H1 (cell line): ENCODE measurements at regions not wholly inside any gene's neighbourhood (a gene's known extent, or its start where the extent isn't known, plus 50 kb on each side); places are given as distances from the start of the nearest gene placed in this dataset.

Experiments used
- CTCF ChIA-PET: fragments of 300-600 bp; sonication (Branson Sonifier 250); formaldehyde crosslinking; loops from one replicate; lab custom pipeline; 2021; ENCODE audit not compliant: partially characterized antibody; lab: Charles Lee
- POLR2A ChIA-PET: fragments of 300-600 bp; sonication (Branson Sonifier 250); formaldehyde crosslinking; loops from one replicate; lab custom pipeline; 2021; ENCODE audit warnings: inconsistent platforms; ENCODE audit not compliant: partially characterized antibody; lab: Charles Lee
- DNase-seq, 2 experiments: peaks; one replicate each; pipeline versions ENCODE4 v3.0.0 to v3.0.0-alpha.2; 2010 to 2022; ENCODE audit warnings: low spot score in 2 of 2, low read depth in 1 of 2, mixed read lengths in 1 of 2
- FAIRE-seq: peaks from 2 replicates; lab custom pipeline; 2011; peaks lifted over from hg19 to GRCh38; lab: Jason Lieb, UNC
- H2AFZ ChIP-seq: 2 replicates; pipeline ENCODE4 v1.8.1; 2012; ENCODE audit warnings: low read length, inconsistent platforms
- H2AK5ac ChIP-seq: 2 replicates; pipeline ENCODE4 v1.6.1; 2013; ENCODE audit warnings: low read depth, low read length
- H2BK120ac ChIP-seq: replicated peaks from 2 replicates; pipeline ENCODE3; 2013; ENCODE audit warnings: low read depth, low read length, inconsistent platforms
- H2BK12ac ChIP-seq: 2 replicates; pipeline ENCODE4 v1.6.1; 2013; ENCODE audit warnings: low read depth, low read length
- H2BK15ac ChIP-seq: 2 replicates; pipeline ENCODE4 v1.6.1; 2013; ENCODE audit warnings: low read length
- H2BK20ac ChIP-seq: 2 replicates; pipeline ENCODE4 v1.6.1; 2013; ENCODE audit warnings: low read length
- H2BK5ac ChIP-seq: 2 replicates; pipeline ENCODE4 v1.6.1; 2013; ENCODE audit warnings: low read depth, low read length
- H3K14ac ChIP-seq: 2 replicates; pipeline ENCODE4 v1.6.1; 2013; ENCODE audit warnings: inconsistent platforms; ENCODE audit not compliant: insufficient read length
- H3K18ac ChIP-seq: 2 replicates; pipeline ENCODE4 v1.6.1; 2013; ENCODE audit warnings: low read length; ENCODE audit errors: extremely low read depth
- H3K23ac ChIP-seq: 2 replicates; pipeline ENCODE4 v1.6.1; 2013; ENCODE audit warnings: inconsistent platforms; ENCODE audit not compliant: insufficient read length
- H3K23me2 ChIP-seq: 2 replicates; pipeline ENCODE4 v1.6.1; 2013; ENCODE audit warnings: low read depth, low read length
- H3K27ac ChIP-seq: 2 replicates; pipeline ENCODE4 v1.6.1; 2011; ENCODE audit warnings: low read depth, low read length, inconsistent platforms
- H3K27me3 ChIP-seq, 4 experiments: replicated peaks in 1 of 4; 1 replicate in 1 of 4; 2 replicates in 3 of 4; pipeline versions ENCODE4 v1.6.1 to v1.8.1; 2011 to 2013; ENCODE audit warnings: low read length in 3 of 4, mild to moderate bottlenecking in 3 of 4, inconsistent platforms in 2 of 4, mixed read lengths in 2 of 4, moderate library complexity in 1 of 4; ENCODE audit not compliant: control insufficient read depth in 3 of 4, insufficient read depth in 3 of 4; ENCODE audit errors: extremely low read depth in 1 of 4
- H3K36me3 ChIP-seq, 4 experiments: 2 replicates each; pipeline versions ENCODE4 v1.6.1 to v1.8.1; 2011 to 2013; ENCODE audit warnings: mild to moderate bottlenecking in 4 of 4, low read length in 3 of 4, moderate library complexity in 2 of 4, control low read depth in 1 of 4, inconsistent platforms in 1 of 4; ENCODE audit not compliant: insufficient read depth in 4 of 4, control insufficient read depth in 2 of 4
- H3K4ac ChIP-seq: replicated peaks from 2 replicates; pipeline ENCODE3; 2013; ENCODE audit warnings: low read length, low read depth, mixed read lengths, inconsistent platforms; ENCODE audit not compliant: insufficient read length
- H3K4me1 ChIP-seq, 4 experiments: replicated peaks in 1 of 4; 1 replicate in 1 of 4; 2 replicates in 3 of 4; pipeline versions ENCODE4 v1.6.1 to v1.8.1; 2011 to 2013; ENCODE audit warnings: low read length in 3 of 4, inconsistent platforms in 2 of 4, mixed read lengths in 1 of 4; ENCODE audit not compliant: insufficient read depth in 4 of 4, control insufficient read depth in 3 of 4
- H3K4me2 ChIP-seq, 2 experiments: 2 replicates each; pipeline versions ENCODE4 v1.6.1 to v1.8.1; 2011 to 2013; ENCODE audit warnings: low read depth in 2 of 2, low read length in 2 of 2, control low read depth in 1 of 2, inconsistent platforms in 1 of 2, mild to moderate bottlenecking in 1 of 2; ENCODE audit not compliant: insufficient read depth in 1 of 2
- H3K4me3 ChIP-seq, 4 experiments: fragments of 200-600, 300-600 bp in 1 of 4; sonication (generic), shearing (Covaris generic), sonication (Bioruptor Twin) in 1 of 4; 2 replicates each; pipeline versions ENCODE4 v1.5.1 to v1.8.1; 2011 to 2016; ENCODE audit warnings: low read length in 4 of 4, low read depth in 3 of 4, control low read depth in 2 of 4, inconsistent platforms in 2 of 4, mild to moderate bottlenecking in 2 of 4, mixed read lengths in 1 of 4, moderate library complexity in 1 of 4; ENCODE audit not compliant: insufficient read depth in 2 of 4; ENCODE audit errors: extremely low read depth in 1 of 4
- H3K56ac ChIP-seq: replicated peaks from 2 replicates; pipeline ENCODE3; 2013; ENCODE audit warnings: low read depth, mild to moderate bottlenecking, mixed read lengths, low read length, inconsistent platforms; ENCODE audit not compliant: insufficient read length
- H3K79me1 ChIP-seq: 2 replicates; pipeline ENCODE4 v1.6.1; 2013; ENCODE audit warnings: low read depth, low read length, control low read depth
- H3K79me2 ChIP-seq, 2 experiments: 2 replicates each; pipeline versions ENCODE4 v1.6.1 to v1.8.1; 2012 to 2013; ENCODE audit warnings: low read length in 2 of 2, mild to moderate bottlenecking in 2 of 2, inconsistent platforms in 1 of 2; ENCODE audit not compliant: insufficient read depth in 2 of 2, control insufficient read depth in 1 of 2
- H3K9ac ChIP-seq, 4 experiments: replicated peaks in 1 of 4; 1 replicate in 1 of 4; 2 replicates in 3 of 4; pipeline versions ENCODE4 v1.6.1 to v1.8.1; 2011 to 2013; ENCODE audit warnings: low read depth in 3 of 4, low read length in 3 of 4, control low read depth in 2 of 4, mild to moderate bottlenecking in 2 of 4, moderate library complexity in 2 of 4, inconsistent platforms in 1 of 4; ENCODE audit errors: extremely low read depth in 1 of 4
- H3K9me3 ChIP-seq, 2 experiments: 2 replicates each; pipeline versions ENCODE4 v1.6.1 to v1.8.1; 2012 to 2013; ENCODE audit warnings: mild to moderate bottlenecking in 2 of 2, moderate library complexity in 2 of 2, control low read depth in 1 of 2, inconsistent platforms in 1 of 2, low read depth in 1 of 2, low read length in 1 of 2, mixed read lengths in 1 of 2; ENCODE audit not compliant: insufficient read depth in 2 of 2
- H4K20me1 ChIP-seq, 2 experiments: replicated peaks in 1 of 2; 2 replicates each; pipeline versions ENCODE3 to v1.8.1; 2011 to 2013; ENCODE audit warnings: inconsistent platforms in 2 of 2, low read length in 2 of 2, mild to moderate bottlenecking in 1 of 2; ENCODE audit not compliant: insufficient read depth in 2 of 2, control insufficient read depth in 1 of 2
- H4K5ac ChIP-seq: 2 replicates; pipeline ENCODE4 v1.6.1; 2013; ENCODE audit warnings: low read length, low read depth, mixed read lengths, inconsistent platforms; ENCODE audit not compliant: insufficient read length
- H4K8ac ChIP-seq: 2 replicates; pipeline ENCODE4 v1.8.0; 2013; ENCODE audit warnings: mild to moderate bottlenecking, moderate library complexity, low read length, inconsistent platforms; ENCODE audit not compliant: insufficient read depth; ENCODE audit errors: extremely low read depth
- H4K91ac ChIP-seq: replicated peaks from 2 replicates; pipeline ENCODE3; 2013; ENCODE audit warnings: low read length, mixed read lengths, inconsistent platforms; ENCODE audit not compliant: insufficient read length
- WGBS, 2 experiments: shearing (Covaris generic) in 1 of 2; methylation state at CpG; one replicate each; pipeline versions ENCODE4 v1.1.6 to v1.1.7; 2013 to 2015; ENCODE audit warnings: low lambda C conversion rate in 2 of 2, mixed read lengths in 2 of 2, inconsistent platforms in 1 of 2, low coverage in 1 of 2, missing lambda C conversion rate in 1 of 2; ENCODE audit not compliant: insufficient replicate concordance in 2 of 2, insufficient coverage in 1 of 2, insufficient read length in 1 of 2; ENCODE audit errors: extremely low coverage in 1 of 2, missing lambda C conversion rate in 1 of 2; 5-methylcytosine and 5-hydroxymethylcytosine counted together
- TF ChIP-seq, protein P1 (sequence below): IDR thresholded peaks from 2 replicates; pipeline ENCODE4 v1.6.1; 2011; ENCODE audit warnings: low read depth, mild to moderate bottlenecking, low read length; ENCODE audit not compliant: insufficient read depth

- Histone ChIP-seq H3K23me2 (no peaks in the 10 kb centered on the region), H4K5ac (no peak overlapping the region), H3K36me3 (no peaks in the 10 kb centered on the region), H3K4me2 (no peak overlapping the region), H2BK120ac (no peak overlapping the region), H2BK20ac (no peak overlapping the region), H2BK15ac (no peak overlapping the region), H4K91ac (no peak overlapping the region), H3K27ac (no peak overlapping the region), H3K23ac (no peak overlapping the region), H2BK12ac (no peak overlapping the region), H3K4me3 (no peak overlapping the region), H2BK5ac (no peak overlapping the region), H3K9ac (no peak overlapping the region), H3K18ac (no peak overlapping the region), H3K56ac (no peak overlapping the region), H3K14ac (no peak overlapping the region), H3K79me1 (no peaks in the 10 kb centered on the region), H3K4ac (no peak overlapping the region), H4K20me1 (no peaks in the 10 kb centered on the region), H3K9me3 (no peaks in the 10 kb centered on the region), H3K27me3 (no peaks in the 10 kb centered on the region), H2AFZ (0 out of 2 replicates have a peak overlapping the region, but pooled peaks have one; percentile 46), H4K8ac (no peak overlapping the region), H3K4me1 (no peaks in the 10 kb centered on the region), H2AK5ac (no peak overlapping the region), H3K79me2 (no peaks in the 10 kb centered on the region)
- FAIRE-seq = no peak
- DNase-seq = no peak
- ChIA-PET CTCF (interaction anchor here (0.6 to 1.1 kb wide), 2 partner anchors 18 to 38 kb away, joined by 3 read pairs; no protein-coding TSS in a partner anchor), POLR2A (no interaction called here)
- TF ChIP-seq, protein P1, sequence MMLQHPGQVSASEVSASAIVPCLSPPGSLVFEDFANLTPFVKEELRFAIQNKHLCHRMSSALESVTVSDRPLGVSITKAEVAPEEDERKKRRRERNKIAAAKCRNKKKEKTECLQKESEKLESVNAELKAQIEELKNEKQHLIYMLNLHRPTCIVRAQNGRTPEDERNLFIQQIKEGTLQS = no peak
- 86% methylated on average over 4 of the region's 4 CpGs; no CpG with 5 or more reads in 1 of the 2 experiments for WGBS, 2 experiments
Measured at GRCh38 chr3:152621967-152622810, 212.7 kb upstream of the P2RY1 start.
